ENCODE measurements at regions not wholly inside any gene's neighbourhood (a gene's known extent, or its start where the extent isn't known, plus 50 kb on each side); places are given as distances from the start of the nearest gene placed in this dataset.

- Histone ChIP-seq H3K27me3 (ENCODE audit: control insufficient read depth, insufficient read depth, low read length) (no peaks in the 10 kb centered on the region), H3K36me3 (ENCODE audit: control insufficient read depth, insufficient read depth, low read length) (no peaks in the 10 kb centered on the region), H3K27ac (ENCODE audit: low read length) (no peak overlapping the region), H3K4me1 (ENCODE audit: control insufficient read depth, insufficient read depth, low read length) (no peaks in the 10 kb centered on the region), H3K4me3 (ENCODE audit: low read length) (no peak overlapping the region), H3K9me3 (ENCODE audit: control insufficient read depth, insufficient read depth, low read length) (no peaks in the 10 kb centered on the region)
- no peaks in the 10 kb centered on the region for H3K9me3 Mint-ChIP-seq
- H3K27ac Mint-ChIP-seq, result no peak overlapping the region
- peaks cover 3 to 7% of the 10 kb centered on the region in 2 donors for H3K27me3 Mint-ChIP-seq (ENCODE audit: low read depth in 2 of 2)
- no peaks in the 10 kb centered on the region for H3K36me3 Mint-ChIP-seq
- intact Hi-C loops (cut with micrococcal nuclease), result no loop called here
- 51% methylated on average over 5 of the region's 5 CpGs for WGBS (ENCODE audit: insufficient coverage)
- ATAC-seq (no peak), DNase-seq (no peak)
- H3K4me1 Mint-ChIP-seq, result peaks cover 0 to 5% of the 10 kb centered on the region in 2 donors
- no peak for TF ChIP-seq CTCF (IDR thresholded peaks at IDR 0.05)
- no peak overlapping the region for H3K4me3 Mint-ChIP-seq
Observed at GRCh38 chr1:55286856-55287602, 71.9 kb upstream of the USP24 start.

- H3K4me1 ChIP-seq (ENCODE audit: control insufficient read depth, insufficient read depth, low read length), result no peaks in the 10 kb centered on the region
- H3K27me3 Mint-ChIP-seq (ENCODE audit: low read depth in 2 of 2), result peaks cover 3 to 7% of the 10 kb centered on the region in 2 donors
- H3K36me3 Mint-ChIP-seq, result no peaks in the 10 kb centered on the region
- no peaks in the 10 kb centered on the region for H3K36me3 ChIP-seq (ENCODE audit: control insufficient read depth, insufficient read depth, low read length)
- H3K9me3 Mint-ChIP-seq, result no peaks in the 10 kb centered on the region
- H3K4me3 Mint-ChIP-seq, result no peak overlapping the region
- no peak for ATAC-seq
- WGBS (ENCODE audit: insufficient coverage), result 87% methylated on average over 2 of the region's 2 CpGs
- peaks cover 0 to 5% of the 10 kb centered on the region in 2 donors for H3K4me1 Mint-ChIP-seq
- TF ChIP-seq CTCF (IDR thresholded peaks at IDR 0.05), result no peak
- no peaks in the 10 kb centered on the region for H3K9me3 ChIP-seq (ENCODE audit: control insufficient read depth, insufficient read depth, low read length)
- no peak overlapping the region for H3K27ac ChIP-seq (ENCODE audit: low read length)
- H3K27me3 ChIP-seq (ENCODE audit: control insufficient read depth, insufficient read depth, low read length), result no peaks in the 10 kb centered on the region
- intact Hi-C loops (cut with micrococcal nuclease), result no loop called here
- no peak overlapping the region for H3K4me3 ChIP-seq (ENCODE audit: low read length)
- DNase-seq, result no peak
- H3K27ac Mint-ChIP-seq, result no peak overlapping the region
Observed at GRCh38 chr1:55285834-55286233, 70.7 kb upstream of the USP24 start.

- Mint-ChIP-seq H3K4me3 (no peak overlapping the region), H3K27ac (no peak overlapping the region), H3K36me3 (no peaks in the 10 kb centered on the region), H3K4me1 (peaks cover 0 to 5% of the 10 kb centered on the region in 2 donors), H3K9me3 (no peaks in the 10 kb centered on the region), H3K27me3 (ENCODE audit: low read depth in 2 of 2) (peaks cover 3 to 7% of the 10 kb centered on the region in 2 donors)
- Histone ChIP-seq H3K4me1 (ENCODE audit: control insufficient read depth, insufficient read depth, low read length) (no peaks in the 10 kb centered on the region), H3K4me3 (ENCODE audit: low read length) (no peak overlapping the region), H3K36me3 (ENCODE audit: control insufficient read depth, insufficient read depth, low read length) (no peaks in the 10 kb centered on the region), H3K9me3 (ENCODE audit: control insufficient read depth, insufficient read depth, low read length) (no peaks in the 10 kb centered on the region), H3K27ac (ENCODE audit: low read length) (no peak overlapping the region), H3K27me3 (ENCODE audit: control insufficient read depth, insufficient read depth, low read length) (no peaks in the 10 kb centered on the region)
- ATAC-seq, result no peak
- WGBS (ENCODE audit: insufficient coverage), result 15% methylated on average over 2 of the region's 4 CpGs
- intact Hi-C loops (cut with micrococcal nuclease), result no loop called here
- TF ChIP-seq CTCF (IDR thresholded peaks at IDR 0.05), result no peak
- DNase-seq, result peak in 1 of 2 donors; percentile 35
Observed at GRCh38 chr1:55284856-55285255, 69.7 kb upstream of the USP24 start.

GRCh38 chr1:55282058-55282457 is 66.9 kb upstream of the USP24 start:
- H3K36me3 Mint-ChIP-seq, result no peaks in the 10 kb centered on the region

More at GRCh38 chr1:55282058-55282457, 66.9 kb upstream of the USP24 start:
- peaks cover 5% of the 10 kb centered on the region for H3K4me1 ChIP-seq (ENCODE audit: control insufficient read depth, insufficient read depth, low read length)
- no peak overlapping the region for H3K27ac ChIP-seq (ENCODE audit: low read length)
- Mint-ChIP-seq H3K9me3 (no peaks in the 10 kb centered on the region), H3K27me3 (ENCODE audit: low read depth in 2 of 2) (peaks cover 3 to 7% of the 10 kb centered on the region in 2 donors), H3K4me1 (peaks cover 7 to 11% of the 10 kb centered on the region in 2 donors), H3K27ac (no peak overlapping the region), H3K4me3 (no peak overlapping the region)
- WGBS (ENCODE audit: insufficient coverage), result no CpG with 5 or more reads among the region's 1 CpG
- intact Hi-C loops (cut with micrococcal nuclease), result no loop called here
- no peaks in the 10 kb centered on the region for H3K27me3 ChIP-seq (ENCODE audit: control insufficient read depth, insufficient read depth, low read length)
- H3K9me3 ChIP-seq (ENCODE audit: control insufficient read depth, insufficient read depth, low read length), result no peaks in the 10 kb centered on the region
- no peak for TF ChIP-seq CTCF (IDR thresholded peaks at IDR 0.05)
- ATAC-seq, result no peak
- no peak for DNase-seq
- no peak overlapping the region for H3K4me3 ChIP-seq (ENCODE audit: low read length)
- no peaks in the 10 kb centered on the region for H3K36me3 ChIP-seq (ENCODE audit: control insufficient read depth, insufficient read depth, low read length)
